Stomach (tissue), 8 donors: ENCODE measurements at regions not wholly inside any gene's neighbourhood (a gene's known extent, or its start where the extent isn't known, plus 50 kb on each side); places are given as distances from the start of the nearest gene placed in this dataset.
"Not testable (repeated sequence)": the region's sequence is repeated elsewhere in the genome, so short reads cannot be mapped to it uniquely, and the experiment has no call there.

ENCODE experiments used
- DNase-seq, 2 donors: peaks; one replicate each; pipeline versions ENCODE4 v3.0.0 to v3.0.0-alpha.2; 2013 to 2019
- H3K27ac ChIP-seq, 5 donors: fragments of 200-600 bp in 4 of 5; sonication (generic) in 4 of 5; one replicate each; pipeline ENCODE4 v1.5.1; 2013 to 2019; ENCODE audit warnings: mild to moderate bottlenecking in 1 of 5, moderate library complexity in 1 of 5
- H3K27me3 ChIP-seq, 3 donors: fragments of 200-600 bp; sonication (generic); one replicate each; pipeline ENCODE4 v1.5.1; 2017 to 2019; ENCODE audit warnings: mixed run types in 1 of 3
- H3K36me3 ChIP-seq, 4 donors: fragments of 200-600 bp; sonication (generic); 1 replicate in 3 of 4; 2 replicates in 1 of 4; pipeline ENCODE4 v1.5.1; 2016 to 2019
- H3K4me1 ChIP-seq, 4 donors: fragments of 200-600 bp; sonication (generic); one replicate each; pipeline ENCODE4 v1.5.1; 2016 to 2019
- H3K4me3 ChIP-seq, 4 donors: fragments of 200-600 bp; sonication (generic) in 3 of 4; one replicate each; pipeline ENCODE4 v1.5.1; 2016 to 2019; ENCODE audit warnings: mild to moderate bottlenecking in 1 of 4
- H3K9me3 ChIP-seq, 4 donors: fragments of 200-600 bp; sonication (generic); one replicate each; pipeline ENCODE4 v1.5.1; 2016 to 2019
- EP300 ChIP-seq: sonication (generic); formaldehyde crosslinking; IDR thresholded peaks from one replicate; pipeline ENCODE4 v1.6.1; 2017; ENCODE audit warnings: antibody characterized with exemption
- POLR2A ChIP-seq, 4 donors: fragments of 450-650 bp; IDR thresholded peaks; one replicate each; pipeline ENCODE4 v1.6.1; 2016; ENCODE audit warnings: antibody characterized with exemption in 4 of 4, control low read depth in 2 of 4, mild to moderate bottlenecking in 1 of 4, moderate library complexity in 1 of 4
- POLR2AphosphoS5 ChIP-seq, 3 donors: sonication (generic); formaldehyde crosslinking; IDR thresholded peaks; one replicate each; pipeline ENCODE4 v1.6.1; 2016; ENCODE audit warnings: antibody characterized with exemption in 3 of 3
- WGBS, 5 donors: extraction: QIAGEN DNeasy Blood & Tissue Kit in 3 of 5; methylation state at CpG; one replicate each; pipeline versions ENCODE4 v1.1.5 to v1.1.7; 2013 to 2018; 5-methylcytosine and 5-hydroxymethylcytosine counted together
- intact Hi-C: fragments of 100-400 bp; cut with DNase I; formaldehyde crosslinking; loops from one replicate; pipeline ENCODE4 v1.15.1; 2023; ENCODE audit warnings: low total_unique reads
- TF ChIP-seq, protein P1 (sequence below), 7 experiments: fragments of 450-650 bp in 4 of 7; fragments of 200-600 bp in 3 of 7; sonication (generic) in 3 of 7; IDR thresholded peaks; one replicate each; pipeline ENCODE4 v1.5.1; 2016 to 2019; ENCODE audit warnings: antibody characterized with exemption in 7 of 7, control low read depth in 2 of 7, mild to moderate bottlenecking in 1 of 7
- donor health status: healthy with polysubstance abuse.
- donor health status: Bipolar disorder and iron deficiency.
- donor health status: healthy.

DNA sequence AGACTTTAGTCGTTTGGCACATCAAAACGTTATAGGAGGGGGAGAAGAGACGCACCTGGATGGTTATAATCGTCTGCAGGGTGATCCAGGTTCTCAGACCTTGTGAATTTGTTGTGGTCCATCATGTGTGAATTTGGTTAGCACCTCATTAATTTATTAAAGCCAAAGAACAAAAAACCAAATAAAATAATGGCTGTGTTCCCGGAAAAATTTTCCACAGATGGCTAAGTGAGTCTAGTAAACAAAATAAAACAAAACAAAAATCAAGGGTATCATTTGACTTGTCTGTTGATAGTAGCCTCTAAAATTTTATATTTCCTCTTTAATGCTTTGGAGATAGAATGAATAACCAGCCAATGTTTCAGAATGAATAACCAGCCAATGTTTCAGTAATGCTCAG lies 119.7 kb downstream of the ACTBL2 start:
- Histone ChIP-seq H3K27ac (no peak overlapping the region), H3K27me3 (no peaks in the 10 kb centered on the region), H3K4me1 (no peaks in the 10 kb centered on the region), H3K36me3 (no peaks in the 10 kb centered on the region), H3K9me3 (no peaks in the 10 kb centered on the region), H3K4me3 (no peak overlapping the region)
- TF ChIP-seq EP300 (no peak), POLR2AphosphoS5 (IDR thresholded peaks at IDR 0.05) (no peak), POLR2A (IDR thresholded peaks at IDR 0.05) (no peak)
- TF ChIP-seq, protein P1, sequence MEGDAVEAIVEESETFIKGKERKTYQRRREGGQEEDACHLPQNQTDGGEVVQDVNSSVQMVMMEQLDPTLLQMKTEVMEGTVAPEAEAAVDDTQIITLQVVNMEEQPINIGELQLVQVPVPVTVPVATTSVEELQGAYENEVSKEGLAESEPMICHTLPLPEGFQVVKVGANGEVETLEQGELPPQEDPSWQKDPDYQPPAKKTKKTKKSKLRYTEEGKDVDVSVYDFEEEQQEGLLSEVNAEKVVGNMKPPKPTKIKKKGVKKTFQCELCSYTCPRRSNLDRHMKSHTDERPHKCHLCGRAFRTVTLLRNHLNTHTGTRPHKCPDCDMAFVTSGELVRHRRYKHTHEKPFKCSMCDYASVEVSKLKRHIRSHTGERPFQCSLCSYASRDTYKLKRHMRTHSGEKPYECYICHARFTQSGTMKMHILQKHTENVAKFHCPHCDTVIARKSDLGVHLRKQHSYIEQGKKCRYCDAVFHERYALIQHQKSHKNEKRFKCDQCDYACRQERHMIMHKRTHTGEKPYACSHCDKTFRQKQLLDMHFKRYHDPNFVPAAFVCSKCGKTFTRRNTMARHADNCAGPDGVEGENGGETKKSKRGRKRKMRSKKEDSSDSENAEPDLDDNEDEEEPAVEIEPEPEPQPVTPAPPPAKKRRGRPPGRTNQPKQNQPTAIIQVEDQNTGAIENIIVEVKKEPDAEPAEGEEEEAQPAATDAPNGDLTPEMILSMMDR (IDR thresholded peaks at IDR 0.05), result no peak
- intact Hi-C loops, result no loop called here
- WGBS, 5 donors, result 81 to 87% (median 83%) methylated on average over 5 of the region's 5 CpGs
- DNase-seq, result no peak

DNA sequence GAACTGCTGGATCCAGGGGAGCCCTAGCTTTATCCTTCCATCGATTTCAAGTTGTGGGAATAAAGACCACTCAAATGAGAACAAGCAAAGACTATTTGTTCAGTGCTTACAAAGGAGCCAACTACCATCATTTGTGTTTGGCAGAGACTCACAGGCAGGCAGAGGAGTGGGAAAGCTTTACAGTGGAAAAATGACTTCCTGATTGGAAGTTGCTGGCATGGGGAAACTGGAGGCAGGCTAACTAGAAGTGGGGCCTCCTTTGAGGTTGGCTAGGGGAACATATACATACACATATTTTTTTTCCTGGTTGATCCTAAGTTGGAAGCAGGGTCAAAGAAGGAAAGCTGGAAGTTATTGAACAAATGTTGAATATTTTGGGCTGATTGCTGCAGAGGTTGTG lies 121.7 kb downstream of the ACTBL2 start:
- 28 to 56% (median 38%) methylated on average over 1 of the region's 1 CpG for WGBS, 5 donors
- no peaks in the 10 kb centered on the region for H3K9me3 ChIP-seq
- H3K4me3 ChIP-seq, result no peak overlapping the region
- no peaks in the 10 kb centered on the region for H3K36me3 ChIP-seq
- intact Hi-C loops, result no loop called here
- no peaks in the 10 kb centered on the region for H3K27me3 ChIP-seq
- no peaks in the 10 kb centered on the region for H3K4me1 ChIP-seq
- TF ChIP-seq EP300 (no peak), POLR2A (IDR thresholded peaks at IDR 0.05) (no peak), POLR2AphosphoS5 (IDR thresholded peaks at IDR 0.05) (no peak)
- TF ChIP-seq, protein P1 (IDR thresholded peaks at IDR 0.05), result no peak
- DNase-seq, result no peak
- H3K27ac ChIP-seq, result no peak overlapping the region

DNA sequence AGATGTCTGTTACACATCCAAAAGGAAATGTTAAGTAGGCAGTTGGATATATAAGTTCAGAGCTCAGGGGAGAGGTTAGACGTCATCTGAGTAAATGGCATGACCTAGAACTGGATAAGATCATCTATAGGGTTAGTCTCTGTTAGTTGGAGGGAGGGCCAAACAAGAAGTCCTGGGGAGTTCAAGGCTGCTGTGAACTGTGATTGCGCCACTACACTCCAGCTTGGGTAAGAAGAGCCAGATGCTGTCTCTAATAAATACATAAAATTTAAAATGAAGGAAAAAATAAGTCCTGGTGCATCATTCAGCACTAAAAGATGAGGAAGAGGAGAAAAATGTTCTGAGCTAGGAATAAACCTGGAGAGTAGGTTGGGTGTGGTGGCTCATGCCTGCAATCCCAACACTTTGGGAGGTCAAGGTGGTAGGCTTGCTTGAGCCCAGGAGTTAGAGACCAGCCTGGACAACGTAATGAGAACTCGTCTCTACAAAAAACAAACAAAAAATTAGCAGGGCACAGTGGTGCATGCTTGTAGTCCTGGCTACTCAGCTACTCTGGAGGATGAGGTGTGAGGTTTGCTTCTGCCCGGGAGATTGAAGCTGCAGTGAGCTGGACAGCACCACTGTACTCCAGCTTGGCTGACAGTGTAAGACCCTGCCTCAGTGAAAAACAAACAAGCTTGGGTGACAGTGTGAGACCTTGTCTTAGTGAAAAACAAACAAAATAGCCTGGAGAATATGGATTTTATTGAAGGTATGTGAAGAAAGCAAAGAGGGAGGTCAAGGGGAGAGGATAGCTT lies 123.6 kb downstream of the ACTBL2 start:
- WGBS, 5 donors, result 81 to 88% (median 85%) methylated on average over 5 of the region's 5 CpGs
- Histone ChIP-seq H3K9me3 (no peaks in the 10 kb centered on the region), H3K27ac (no peak overlapping the region), H3K4me1 (no peaks in the 10 kb centered on the region), H3K27me3 (no peaks in the 10 kb centered on the region), H3K4me3 (no peak overlapping the region), H3K36me3 (no peaks in the 10 kb centered on the region)
- no peak for DNase-seq
- no peak for TF ChIP-seq POLR2AphosphoS5 (IDR thresholded peaks at IDR 0.05)
- TF ChIP-seq, protein P1 (IDR thresholded peaks at IDR 0.05), result no peak
- intact Hi-C loops, result no loop called here

DNA sequence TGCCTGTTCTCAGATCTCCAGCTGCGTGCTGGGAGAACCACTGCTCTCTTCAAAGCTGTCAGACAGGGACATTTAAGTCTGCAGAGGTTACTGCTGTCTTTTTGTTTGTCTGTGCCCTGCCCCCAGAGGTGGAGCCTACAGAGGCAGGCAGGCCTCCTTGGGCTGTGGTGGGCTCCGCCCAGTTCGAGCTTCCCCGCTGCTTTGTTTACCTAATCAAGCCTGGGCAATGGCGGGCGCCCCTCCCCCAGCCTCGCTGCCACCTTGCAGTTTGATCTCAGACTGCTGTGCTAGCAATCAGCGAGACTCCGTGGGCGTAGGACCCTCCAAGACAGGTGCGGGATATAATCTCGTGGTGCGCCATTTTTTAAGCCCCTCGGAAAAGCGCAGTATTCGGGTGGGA lies 125.8 kb downstream of the ACTBL2 start:
- H3K27ac ChIP-seq, H3K4me3 ChIP-seq, H3K4me1 ChIP-seq, DNase-seq, H3K27me3 ChIP-seq, intact Hi-C loops, H3K36me3 ChIP-seq, H3K9me3 ChIP-seq: not testable (repeated sequence)
- 81 to 88% (median 83%) methylated on average over 9 to 12 of the region's 16 CpGs for WGBS, 5 donors

DNA sequence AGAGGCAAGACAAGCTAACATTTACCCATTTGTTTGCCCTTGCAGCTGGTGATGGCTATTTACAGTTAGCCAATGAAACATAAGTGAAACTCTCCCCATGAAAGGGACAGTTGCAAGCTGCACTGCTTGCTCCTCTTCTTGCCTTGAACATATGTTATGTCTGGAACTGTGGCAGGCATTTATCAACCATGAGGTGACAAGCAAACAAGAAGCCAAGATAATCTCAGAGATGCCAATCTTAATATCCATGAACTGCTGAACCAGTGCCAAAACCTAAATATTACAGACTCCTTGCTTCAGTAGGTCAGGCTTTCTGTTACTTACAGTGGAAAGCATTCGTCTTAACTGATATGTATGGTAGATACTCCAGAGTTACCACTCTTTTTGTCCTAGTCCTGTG lies 133.4 kb downstream of the ACTBL2 start:
- Histone ChIP-seq H3K27ac (no peak overlapping the region), H3K27me3 (no peaks in the 10 kb centered on the region), H3K4me3 (no peak overlapping the region), H3K9me3 (peaks cover 0 to 4% (median 0%) of the 10 kb centered on the region in 4 donors), H3K4me1 (peaks cover 0 to 16% (median 9%) of the 10 kb centered on the region in 4 donors), H3K36me3 (no peaks in the 10 kb centered on the region)
- no peak for TF ChIP-seq EP300
- TF ChIP-seq POLR2AphosphoS5 (IDR thresholded peaks at IDR 0.05), result no peak
- TF ChIP-seq, protein P1 (IDR thresholded peaks at IDR 0.05), result no peak
- TF ChIP-seq POLR2A (IDR thresholded peaks at IDR 0.05), result no peak
- 26 to 55% (median 41%) methylated on average over 1 of the region's 1 CpG for WGBS, 5 donors
- DNase-seq, result no peak
- intact Hi-C loops, result no loop called here
